ENCODE measurements at regions not wholly inside any gene's neighbourhood (a gene's known extent, or its start where the extent isn't known, plus 50 kb on each side); places are given as distances from the start of the nearest gene placed in this dataset.

GRCh38 chr9:20028192-20028848, 239.5 kb upstream of the SLC24A2 start:
- WGBS (ENCODE audit: extremely low coverage, insufficient coverage, low lambda C conversion rate) = no CpG with 5 or more reads among the region's 6 CpGs
- Histone ChIP-seq H2BK15ac (replicated peaks; ENCODE audit: low read depth) (no peak overlapping the region), H4K8ac (ENCODE audit: low read depth, low read length) (no peak overlapping the region), H3K56ac (ENCODE audit: low read length) (no peak overlapping the region), H2AK5ac (ENCODE audit: low read length) (no peak overlapping the region), H3K79me2 (ENCODE audit: control insufficient read depth, insufficient read depth, low read length) (no peaks in the 10 kb centered on the region), H2BK120ac (ENCODE audit: low read depth, low read length) (no peak overlapping the region), H3K27me3 (ENCODE audit: insufficient read depth, low read length, poor library complexity) (no peaks in the 10 kb centered on the region), H4K5ac (ENCODE audit: low read length) (no peak overlapping the region), H3K18ac (ENCODE audit: low read length) (no peak overlapping the region), H3K27ac (ENCODE audit: low read depth, low read length) (no peak overlapping the region), H3K4ac (ENCODE audit: low read depth, low read length) (no peak overlapping the region), H3K9ac (ENCODE audit: low read length) (no peak overlapping the region), H3K4me2 (ENCODE audit: low read length) (no peak overlapping the region), H3K36me3 (ENCODE audit: control insufficient read depth, insufficient read depth, low read length) (no peaks in the 10 kb centered on the region), H3K4me3 (ENCODE audit: low read length) (no peak overlapping the region), H3K4me1 (ENCODE audit: control insufficient read depth, low read depth, low read length) (peaks cover 4% of the 10 kb centered on the region), H3K79me1 (ENCODE audit: low read length) (no peaks in the 10 kb centered on the region), H2BK5ac (ENCODE audit: low read length) (no peak overlapping the region), H3K23ac (ENCODE audit: low read length) (no peak overlapping the region)
- no peak for DNase-seq

- no peak overlapping the region for H2AK5ac ChIP-seq (ENCODE audit: low read length)
- no peak overlapping the region for H3K9ac ChIP-seq (ENCODE audit: low read length)
- 100% methylated on average over 1 of the region's 8 CpGs for WGBS (ENCODE audit: extremely low coverage, insufficient coverage, low lambda C conversion rate)
- no peaks in the 10 kb centered on the region for H3K79me2 ChIP-seq (ENCODE audit: control insufficient read depth, insufficient read depth, low read length)
- no peak overlapping the region for H3K56ac ChIP-seq (ENCODE audit: low read length)
- H3K4ac ChIP-seq (ENCODE audit: low read depth, low read length) = no peak overlapping the region
- peak; percentile 50 for DNase-seq
- peaks cover 4% of the 10 kb centered on the region for H3K4me1 ChIP-seq (ENCODE audit: control insufficient read depth, low read depth, low read length)
- no peak overlapping the region for H3K23ac ChIP-seq (ENCODE audit: low read length)
- H4K5ac ChIP-seq (ENCODE audit: low read length) = no peak overlapping the region
- H2BK5ac ChIP-seq (ENCODE audit: low read length) = no peak overlapping the region
- no peak overlapping the region for H4K8ac ChIP-seq (ENCODE audit: low read depth, low read length)
- no peak overlapping the region for H3K18ac ChIP-seq (ENCODE audit: low read length)
- no peak overlapping the region for H3K4me3 ChIP-seq (ENCODE audit: low read length)
- H3K36me3 ChIP-seq (ENCODE audit: control insufficient read depth, insufficient read depth, low read length) = no peaks in the 10 kb centered on the region
- no peak overlapping the region for H2BK120ac ChIP-seq (ENCODE audit: low read depth, low read length)
- no peaks in the 10 kb centered on the region for H3K27me3 ChIP-seq (ENCODE audit: insufficient read depth, low read length, poor library complexity)
- no peak overlapping the region for H3K27ac ChIP-seq (ENCODE audit: low read depth, low read length)
- H3K79me1 ChIP-seq (ENCODE audit: low read length) = no peaks in the 10 kb centered on the region
- H3K4me2 ChIP-seq (ENCODE audit: low read length) = no peak overlapping the region
- no peak overlapping the region for H2BK15ac ChIP-seq (replicated peaks; ENCODE audit: low read depth)
These were observed 235.2 kb upstream of the SLC24A2 start for GRCh38 chr9:20023961-20024571.

GRCh38 chr9:20023210-20023905, 234.5 kb upstream of the SLC24A2 start:
- Histone ChIP-seq H3K4me1 (ENCODE audit: control insufficient read depth, low read depth, low read length) (peaks cover 4% of the 10 kb centered on the region), H3K4me2 (ENCODE audit: low read length) (no peak overlapping the region), H3K27ac (ENCODE audit: low read depth, low read length) (no peak overlapping the region), H2AK5ac (ENCODE audit: low read length) (no peak overlapping the region), H4K8ac (ENCODE audit: low read depth, low read length) (no peak overlapping the region), H4K5ac (ENCODE audit: low read length) (no peak overlapping the region), H2BK15ac (replicated peaks; ENCODE audit: low read depth) (no peak overlapping the region), H3K4ac (ENCODE audit: low read depth, low read length) (no peak overlapping the region), H3K79me2 (ENCODE audit: control insufficient read depth, insufficient read depth, low read length) (no peaks in the 10 kb centered on the region), H3K27me3 (ENCODE audit: insufficient read depth, low read length, poor library complexity) (no peaks in the 10 kb centered on the region), H2BK5ac (ENCODE audit: low read length) (no peak overlapping the region), H3K36me3 (ENCODE audit: control insufficient read depth, insufficient read depth, low read length) (no peaks in the 10 kb centered on the region), H3K18ac (ENCODE audit: low read length) (no peak overlapping the region), H3K23ac (ENCODE audit: low read length) (no peak overlapping the region), H3K56ac (ENCODE audit: low read length) (no peak overlapping the region), H3K9ac (ENCODE audit: low read length) (no peak overlapping the region), H3K4me3 (ENCODE audit: low read length) (no peak overlapping the region), H2BK120ac (ENCODE audit: low read depth, low read length) (no peak overlapping the region), H3K79me1 (ENCODE audit: low read length) (no peaks in the 10 kb centered on the region)
- no CpG with 5 or more reads among the region's 1 CpG for WGBS (ENCODE audit: extremely low coverage, insufficient coverage, low lambda C conversion rate)
- DNase-seq = no peak

- H2BK5ac ChIP-seq (ENCODE audit: low read length) = no peak overlapping the region
- no peak overlapping the region for H3K4me2 ChIP-seq (ENCODE audit: low read length)
- no peak overlapping the region for H4K5ac ChIP-seq (ENCODE audit: low read length)
- WGBS (ENCODE audit: extremely low coverage, insufficient coverage, low lambda C conversion rate) = no CpG with 5 or more reads among the region's 2 CpGs
- no peak overlapping the region for H3K27ac ChIP-seq (ENCODE audit: low read depth, low read length)
- peaks cover 4% of the 10 kb centered on the region for H3K4me1 ChIP-seq (ENCODE audit: control insufficient read depth, low read depth, low read length)
- no peak for DNase-seq
- no peak overlapping the region for H2BK15ac ChIP-seq (replicated peaks; ENCODE audit: low read depth)
- no peaks in the 10 kb centered on the region for H3K79me2 ChIP-seq (ENCODE audit: control insufficient read depth, insufficient read depth, low read length)
- H3K9ac ChIP-seq (ENCODE audit: low read length) = no peak overlapping the region
- no peak overlapping the region for H3K4me3 ChIP-seq (ENCODE audit: low read length)
- no peak overlapping the region for H3K56ac ChIP-seq (ENCODE audit: low read length)
- H3K27me3 ChIP-seq (ENCODE audit: insufficient read depth, low read length, poor library complexity) = no peaks in the 10 kb centered on the region
- H3K4ac ChIP-seq (ENCODE audit: low read depth, low read length) = no peak overlapping the region
- H2AK5ac ChIP-seq (ENCODE audit: low read length) = no peak overlapping the region
- H3K23ac ChIP-seq (ENCODE audit: low read length) = no peak overlapping the region
- H3K79me1 ChIP-seq (ENCODE audit: low read length) = no peaks in the 10 kb centered on the region
- no peaks in the 10 kb centered on the region for H3K36me3 ChIP-seq (ENCODE audit: control insufficient read depth, insufficient read depth, low read length)
- no peak overlapping the region for H4K8ac ChIP-seq (ENCODE audit: low read depth, low read length)
- H2BK120ac ChIP-seq (ENCODE audit: low read depth, low read length) = no peak overlapping the region
- H3K18ac ChIP-seq (ENCODE audit: low read length) = no peak overlapping the region
These were observed 233.6 kb upstream of the SLC24A2 start for GRCh38 chr9:20022410-20022809.

- Histone ChIP-seq H3K23ac (ENCODE audit: low read length) (no peak overlapping the region), H3K79me1 (ENCODE audit: low read length) (no peaks in the 10 kb centered on the region), H2BK5ac (ENCODE audit: low read length) (no peak overlapping the region), H3K4me3 (ENCODE audit: low read length) (no peak overlapping the region), H3K4ac (ENCODE audit: low read depth, low read length) (no peak overlapping the region), H2BK120ac (ENCODE audit: low read depth, low read length) (no peak overlapping the region), H3K27ac (ENCODE audit: low read depth, low read length) (no peak overlapping the region), H4K5ac (ENCODE audit: low read length) (no peak overlapping the region), H3K4me2 (ENCODE audit: low read length) (no peak overlapping the region), H3K18ac (ENCODE audit: low read length) (no peak overlapping the region), H2AK5ac (ENCODE audit: low read length) (no peak overlapping the region), H4K8ac (ENCODE audit: low read depth, low read length) (no peak overlapping the region), H3K36me3 (ENCODE audit: control insufficient read depth, insufficient read depth, low read length) (no peaks in the 10 kb centered on the region), H2BK15ac (replicated peaks; ENCODE audit: low read depth) (no peak overlapping the region), H3K79me2 (ENCODE audit: control insufficient read depth, insufficient read depth, low read length) (no peaks in the 10 kb centered on the region), H3K27me3 (ENCODE audit: insufficient read depth, low read length, poor library complexity) (no peaks in the 10 kb centered on the region), H3K4me1 (ENCODE audit: control insufficient read depth, low read depth, low read length) (no peaks in the 10 kb centered on the region), H3K9ac (ENCODE audit: low read length) (no peak overlapping the region), H3K56ac (ENCODE audit: low read length) (no peak overlapping the region)
- WGBS (ENCODE audit: extremely low coverage, insufficient coverage, low lambda C conversion rate) = no CpG with 5 or more reads among the region's 1 CpG
- DNase-seq = no peak
These were observed 227.8 kb upstream of the SLC24A2 start for GRCh38 chr9:20016611-20017010.

Data from mesendoderm (in vitro differentiated cells).